OCI-LY1 (cell line): ENCODE measurements at regions not wholly inside any gene's neighbourhood (a gene's known extent, or its start where the extent isn't known, plus 50 kb on each side); places are given as distances from the start of the nearest gene placed in this dataset.

Experiments used
- EZH2 ChIP-seq: fragments of 200-600 bp; sonication (generic), shearing (Covaris generic); IDR thresholded peaks from 2 replicates; pipeline ENCODE4 v1.8.0; 2017; ENCODE audit warnings: borderline replicate concordance, mixed run types, mild to moderate bottlenecking, antibody characterized with exemption, low read length, moderate library complexity, mixed read lengths
- TF ChIP-seq, protein P1 (sequence below): fragments of 200-600 bp; sonication (generic), shearing (Covaris generic); IDR thresholded peaks from 2 replicates; pipeline ENCODE4 v1.5.1; 2017; ENCODE audit warnings: mild to moderate bottlenecking, antibody characterized with exemption, low read length, moderate library complexity, mixed read lengths

DNA sequence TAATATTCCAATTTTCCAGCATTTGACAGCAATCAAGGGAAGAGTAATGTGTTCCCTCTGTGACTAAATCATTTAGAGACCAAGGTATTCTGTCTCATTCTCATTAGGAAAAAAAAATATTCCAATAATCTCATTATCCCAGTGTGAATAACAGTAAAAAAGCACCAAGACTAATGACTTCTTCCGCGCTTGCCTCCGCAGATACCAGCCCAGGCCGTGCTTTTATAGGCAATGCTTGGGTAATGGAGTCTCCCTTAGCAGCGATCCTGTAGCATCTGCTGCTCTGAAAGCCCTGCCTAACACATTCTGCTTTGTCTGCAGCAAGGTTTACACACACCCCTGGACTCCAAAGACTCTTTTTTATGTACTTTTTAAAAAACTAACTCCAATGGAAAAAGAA is 470.0 kb upstream of the CAMK1G start:
- TF ChIP-seq, protein P1, sequence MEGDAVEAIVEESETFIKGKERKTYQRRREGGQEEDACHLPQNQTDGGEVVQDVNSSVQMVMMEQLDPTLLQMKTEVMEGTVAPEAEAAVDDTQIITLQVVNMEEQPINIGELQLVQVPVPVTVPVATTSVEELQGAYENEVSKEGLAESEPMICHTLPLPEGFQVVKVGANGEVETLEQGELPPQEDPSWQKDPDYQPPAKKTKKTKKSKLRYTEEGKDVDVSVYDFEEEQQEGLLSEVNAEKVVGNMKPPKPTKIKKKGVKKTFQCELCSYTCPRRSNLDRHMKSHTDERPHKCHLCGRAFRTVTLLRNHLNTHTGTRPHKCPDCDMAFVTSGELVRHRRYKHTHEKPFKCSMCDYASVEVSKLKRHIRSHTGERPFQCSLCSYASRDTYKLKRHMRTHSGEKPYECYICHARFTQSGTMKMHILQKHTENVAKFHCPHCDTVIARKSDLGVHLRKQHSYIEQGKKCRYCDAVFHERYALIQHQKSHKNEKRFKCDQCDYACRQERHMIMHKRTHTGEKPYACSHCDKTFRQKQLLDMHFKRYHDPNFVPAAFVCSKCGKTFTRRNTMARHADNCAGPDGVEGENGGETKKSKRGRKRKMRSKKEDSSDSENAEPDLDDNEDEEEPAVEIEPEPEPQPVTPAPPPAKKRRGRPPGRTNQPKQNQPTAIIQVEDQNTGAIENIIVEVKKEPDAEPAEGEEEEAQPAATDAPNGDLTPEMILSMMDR, result no peak
- TF ChIP-seq EZH2, result no peak
